IMR-90 (cell line): ENCODE measurements at regions not wholly inside any gene's neighbourhood (a gene's known extent, or its start where the extent isn't known, plus 50 kb on each side); places are given as distances from the start of the nearest gene placed in this dataset.

Experiments used
- CEBPB ChIP-seq: IDR thresholded peaks from 2 replicates; pipeline ENCODE4 v1.6.1; 2012; ENCODE audit warnings: low read depth, low read length, improper control_type of control experiment
- CHD1 ChIP-seq: IDR thresholded peaks from 2 replicates; pipeline ENCODE4 v1.6.1; 2012; ENCODE audit warnings: low read depth, low read length, improper control_type of control experiment
- MAZ ChIP-seq: IDR thresholded peaks from 2 replicates; pipeline ENCODE4 v1.6.1; 2012; ENCODE audit warnings: low read depth, mild to moderate bottlenecking, low read length, improper control_type of control experiment, moderate library complexity, borderline replicate concordance
- POLR2A ChIP-seq: IDR thresholded peaks from 2 replicates; pipeline ENCODE4 v1.6.1; 2012; ENCODE audit warnings: mild to moderate bottlenecking, low read depth, low read length
- RAD21 ChIP-seq: IDR thresholded peaks from 2 replicates; pipeline ENCODE4 v1.6.1; 2012; ENCODE audit warnings: low read length, improper control_type of control experiment
- RFX5 ChIP-seq: IDR thresholded peaks from 2 replicates; pipeline ENCODE4 v1.8.0; 2012; ENCODE audit warnings: low read depth, mild to moderate bottlenecking, low read length, moderate library complexity
- TF ChIP-seq, protein P1 (sequence below): conservative IDR thresholded peaks from 2 replicates; pipeline ENCODE4 v1.5.1; 2012; ENCODE audit warnings: mild to moderate bottlenecking, low read depth, low read length, improper control_type of control experiment
- TF ChIP-seq, protein P2 (sequence below): fragments of 150-350 bp; IDR thresholded peaks from 2 replicates; pipeline ENCODE4 v1.6.1; 2017; ENCODE audit warnings: mild to moderate bottlenecking, antibody characterized with exemption, low read length, low read depth

DNA sequence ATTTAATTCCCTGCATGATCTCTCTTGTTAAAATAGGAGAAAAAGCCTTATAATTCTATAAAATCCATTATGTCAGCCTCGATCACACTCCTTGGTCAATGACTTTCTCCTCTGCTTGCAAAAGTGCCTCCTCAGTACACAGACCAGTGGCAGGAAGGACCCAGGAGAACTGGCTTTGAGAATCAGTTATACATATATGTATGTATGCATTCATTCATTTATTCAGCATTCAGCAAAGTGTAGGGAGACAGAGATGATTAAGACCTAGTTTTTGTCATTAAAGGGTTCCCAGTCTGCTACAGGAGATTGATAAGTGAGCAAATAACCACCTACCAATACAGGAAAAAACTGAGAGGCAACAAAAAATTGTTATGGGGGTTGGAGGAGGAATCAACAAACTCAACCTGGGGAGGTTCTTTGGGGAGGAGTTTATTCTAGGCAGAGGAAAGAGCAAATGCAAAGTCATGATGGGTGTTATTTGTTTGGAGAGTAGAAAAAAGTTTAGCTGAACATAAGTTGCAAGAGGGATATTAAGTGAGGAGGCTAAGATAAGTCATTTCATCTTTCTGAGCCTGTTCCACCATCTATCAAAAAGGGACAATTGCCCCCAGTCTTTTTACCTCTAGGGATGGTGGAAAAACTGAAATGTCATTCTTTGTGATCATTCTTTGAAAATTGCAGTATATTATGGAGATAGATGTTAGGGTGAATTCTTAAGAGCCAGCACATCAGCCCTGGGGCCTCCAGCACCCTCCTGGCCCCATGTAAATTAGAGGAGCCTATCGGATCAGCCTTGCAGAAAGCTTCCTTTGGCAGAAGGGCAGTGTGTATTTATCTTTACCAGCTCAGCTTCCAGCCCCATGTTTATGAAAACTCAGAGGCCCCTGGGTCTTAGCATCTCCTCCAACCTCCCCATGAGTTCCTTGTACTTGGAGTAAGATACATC is 128.0 kb downstream of the OMA1 start:
- TF ChIP-seq POLR2A (no peak), RFX5 (no peak), CEBPB (no peak), MAZ (no peak), CHD1 (no peak), RAD21 (no peak)
- TF ChIP-seq, protein P1, sequence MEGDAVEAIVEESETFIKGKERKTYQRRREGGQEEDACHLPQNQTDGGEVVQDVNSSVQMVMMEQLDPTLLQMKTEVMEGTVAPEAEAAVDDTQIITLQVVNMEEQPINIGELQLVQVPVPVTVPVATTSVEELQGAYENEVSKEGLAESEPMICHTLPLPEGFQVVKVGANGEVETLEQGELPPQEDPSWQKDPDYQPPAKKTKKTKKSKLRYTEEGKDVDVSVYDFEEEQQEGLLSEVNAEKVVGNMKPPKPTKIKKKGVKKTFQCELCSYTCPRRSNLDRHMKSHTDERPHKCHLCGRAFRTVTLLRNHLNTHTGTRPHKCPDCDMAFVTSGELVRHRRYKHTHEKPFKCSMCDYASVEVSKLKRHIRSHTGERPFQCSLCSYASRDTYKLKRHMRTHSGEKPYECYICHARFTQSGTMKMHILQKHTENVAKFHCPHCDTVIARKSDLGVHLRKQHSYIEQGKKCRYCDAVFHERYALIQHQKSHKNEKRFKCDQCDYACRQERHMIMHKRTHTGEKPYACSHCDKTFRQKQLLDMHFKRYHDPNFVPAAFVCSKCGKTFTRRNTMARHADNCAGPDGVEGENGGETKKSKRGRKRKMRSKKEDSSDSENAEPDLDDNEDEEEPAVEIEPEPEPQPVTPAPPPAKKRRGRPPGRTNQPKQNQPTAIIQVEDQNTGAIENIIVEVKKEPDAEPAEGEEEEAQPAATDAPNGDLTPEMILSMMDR: no peak
- TF ChIP-seq, protein P2, sequence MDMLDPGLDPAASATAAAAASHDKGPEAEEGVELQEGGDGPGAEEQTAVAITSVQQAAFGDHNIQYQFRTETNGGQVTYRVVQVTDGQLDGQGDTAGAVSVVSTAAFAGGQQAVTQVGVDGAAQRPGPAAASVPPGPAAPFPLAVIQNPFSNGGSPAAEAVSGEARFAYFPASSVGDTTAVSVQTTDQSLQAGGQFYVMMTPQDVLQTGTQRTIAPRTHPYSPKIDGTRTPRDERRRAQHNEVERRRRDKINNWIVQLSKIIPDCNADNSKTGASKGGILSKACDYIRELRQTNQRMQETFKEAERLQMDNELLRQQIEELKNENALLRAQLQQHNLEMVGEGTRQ: no peak
